Stimulated activated naive CD8-positive, alpha-beta T cell treated with anti-CD3 and anti-CD28 coated beads, Interleukin-15, amount 100 ng/mL, for 72 hours (primary cell): ENCODE measurements at regions not wholly inside any gene's neighbourhood (a gene's known extent, or its start where the extent isn't known, plus 50 kb on each side); places are given as distances from the start of the nearest gene placed in this dataset.
"Not testable (repeated sequence)": the region's sequence is repeated elsewhere in the genome, so short reads cannot be mapped to it uniquely, and the experiment has no call there.

Experiments
- ATAC-seq: fragments of 150-1000 bp; cut with Tn5 transposase; 2 replicates; pipeline ENCODE4 v1.10.0; 2021; ENCODE audit warnings: mild to moderate bottlenecking, moderate library complexity
- DNase-seq, 2 donors: peaks; one replicate each; pipeline ENCODE4 v3.0.0; 2021 to 2022
- H3K27ac Mint-ChIP-seq, 2 donors: one replicate each; pipeline ENCODE4 v1.8.0; 2022; ENCODE audit warnings: mild to moderate bottlenecking in 2 of 2, mixed read lengths in 2 of 2, moderate library complexity in 2 of 2
- H3K27me3 Mint-ChIP-seq: one replicate; pipeline ENCODE4 v1.8.0; 2022; ENCODE audit warnings: mixed read lengths
- H3K4me1 Mint-ChIP-seq: one replicate; pipeline ENCODE4 v1.8.0; 2022; ENCODE audit warnings: mild to moderate bottlenecking, mixed read lengths
- H3K4me3 Mint-ChIP-seq, 2 donors: one replicate each; pipeline ENCODE4 v1.8.0; 2022; ENCODE audit warnings: mild to moderate bottlenecking in 2 of 2, mixed read lengths in 2 of 2, moderate library complexity in 1 of 2
- H3K9me3 Mint-ChIP-seq, 2 donors: one replicate each; pipeline ENCODE4 v1.8.0; 2022; ENCODE audit warnings: mixed read lengths in 2 of 2

DNA sequence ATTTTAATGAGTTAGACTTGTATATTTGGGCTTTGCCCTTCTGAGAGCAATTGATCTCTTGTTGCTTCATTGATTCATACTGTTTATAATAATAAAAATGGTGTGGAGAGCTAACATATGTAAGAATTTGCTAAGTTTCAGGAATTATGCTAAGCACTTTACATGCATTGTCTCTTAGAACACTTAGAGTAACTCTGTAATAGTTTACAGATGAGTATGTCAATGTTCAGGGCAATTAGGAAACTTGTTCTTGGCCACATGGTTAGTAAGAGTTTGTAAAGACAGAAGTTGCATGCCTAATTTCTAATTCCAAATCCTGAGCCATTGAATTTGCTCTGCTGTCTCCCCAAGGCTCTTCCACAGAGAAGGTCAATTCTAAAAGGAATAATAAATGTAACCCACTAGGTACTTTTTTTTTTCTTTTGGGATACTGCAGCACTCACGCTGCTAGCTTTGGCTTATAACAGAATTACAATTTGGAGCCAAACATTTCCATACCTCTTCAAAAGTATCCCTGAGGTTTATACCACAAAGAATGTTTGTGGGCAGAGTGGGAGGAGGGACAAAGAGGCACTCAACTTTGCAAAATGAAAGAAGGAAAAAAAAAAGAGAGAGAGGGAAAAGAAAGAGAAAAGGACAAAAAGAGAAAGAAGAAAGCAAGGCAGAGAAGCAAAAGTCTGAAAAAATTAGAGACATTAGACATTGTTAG, 232.4 kb downstream of the CALCRL start:
- Mint-ChIP-seq H3K27ac (no peak overlapping the region), H3K9me3 (no peaks in the 10 kb centered on the region), H3K27me3 (no peaks in the 10 kb centered on the region), H3K4me3 (no peak overlapping the region), H3K4me1 (no peaks in the 10 kb centered on the region)
- ATAC-seq (no peak), DNase-seq (no peak)

DNA sequence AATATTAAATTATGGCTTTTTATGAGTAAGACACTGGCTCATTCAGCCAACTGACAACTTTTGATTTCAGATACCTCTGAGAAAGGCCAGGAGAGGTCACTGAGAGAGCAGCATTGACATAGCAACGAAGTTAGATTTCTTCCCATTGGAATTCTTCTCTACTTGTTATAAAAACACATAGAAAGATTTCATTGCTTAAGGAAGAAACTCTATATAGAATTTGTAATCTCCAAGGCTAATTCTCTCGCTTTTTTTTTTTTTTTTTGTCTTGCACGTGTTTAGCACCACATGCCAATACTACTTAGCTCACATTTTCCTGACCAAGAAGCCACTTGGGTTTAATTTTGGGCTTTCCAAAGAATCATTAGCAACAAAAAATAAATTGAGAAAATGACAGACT, 233.7 kb downstream of the CALCRL start:
- H3K27me3 Mint-ChIP-seq, result no peaks in the 10 kb centered on the region
- no peak overlapping the region for H3K4me3 Mint-ChIP-seq
- DNase-seq (no peak), ATAC-seq (no peak)
- no peaks in the 10 kb centered on the region for H3K9me3 Mint-ChIP-seq
- no peak overlapping the region for H3K27ac Mint-ChIP-seq
- H3K4me1 Mint-ChIP-seq, result no peaks in the 10 kb centered on the region

DNA sequence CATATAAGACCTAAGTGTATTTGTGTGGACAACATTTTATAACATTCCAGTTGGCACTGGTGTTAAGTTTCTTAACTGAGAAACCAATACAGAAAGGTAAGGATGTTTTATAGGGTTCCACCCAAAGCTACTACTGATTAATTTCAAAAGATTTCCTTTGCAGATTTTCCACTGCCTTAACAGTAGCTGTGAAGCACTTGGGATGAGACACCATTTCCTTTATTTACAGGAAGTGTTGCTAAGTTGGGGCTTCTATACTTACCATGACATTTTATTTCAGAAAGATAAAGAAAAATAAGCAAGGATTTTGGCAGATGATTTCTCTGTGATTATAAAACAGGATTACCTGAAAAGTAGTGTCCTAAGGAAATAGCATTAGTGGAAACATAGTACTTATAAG, 234.3 kb downstream of the CALCRL start:
- no peaks in the 10 kb centered on the region for H3K9me3 Mint-ChIP-seq
- H3K27ac Mint-ChIP-seq, result no peak overlapping the region
- ATAC-seq (no peak), DNase-seq (no peak)
- H3K4me1 Mint-ChIP-seq, result no peaks in the 10 kb centered on the region
- H3K4me3 Mint-ChIP-seq, result no peak overlapping the region
- no peaks in the 10 kb centered on the region for H3K27me3 Mint-ChIP-seq

DNA sequence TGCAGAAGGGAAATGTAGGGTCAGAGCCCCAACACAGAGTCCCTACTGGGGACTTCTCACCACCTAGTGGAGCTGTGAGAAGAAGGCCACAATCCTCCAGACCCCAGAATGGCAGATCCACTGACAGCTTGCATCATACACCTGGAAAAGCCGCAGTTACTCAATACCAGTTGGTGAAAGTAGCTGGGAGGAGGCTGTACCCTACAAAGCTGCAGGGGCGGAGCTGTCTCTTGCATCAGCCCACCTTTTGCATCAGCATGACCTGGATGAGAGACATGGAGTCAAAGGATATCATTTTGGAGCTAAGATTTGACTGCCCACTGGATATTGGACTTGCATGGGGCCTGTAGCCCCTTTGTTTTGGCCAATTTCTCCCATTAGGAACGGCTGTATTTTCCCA, 237.3 kb downstream of the CALCRL start:
- no peaks in the 10 kb centered on the region for H3K4me1 Mint-ChIP-seq
- no peaks in the 10 kb centered on the region for H3K27me3 Mint-ChIP-seq
- peak overlapping the region in 1 of 2 donors; percentile 9 for H3K27ac Mint-ChIP-seq
- H3K9me3 Mint-ChIP-seq, result no peaks in the 10 kb centered on the region
- H3K4me3 Mint-ChIP-seq, result no peak overlapping the region
- DNase-seq (no peak), ATAC-seq (no peak)

DNA sequence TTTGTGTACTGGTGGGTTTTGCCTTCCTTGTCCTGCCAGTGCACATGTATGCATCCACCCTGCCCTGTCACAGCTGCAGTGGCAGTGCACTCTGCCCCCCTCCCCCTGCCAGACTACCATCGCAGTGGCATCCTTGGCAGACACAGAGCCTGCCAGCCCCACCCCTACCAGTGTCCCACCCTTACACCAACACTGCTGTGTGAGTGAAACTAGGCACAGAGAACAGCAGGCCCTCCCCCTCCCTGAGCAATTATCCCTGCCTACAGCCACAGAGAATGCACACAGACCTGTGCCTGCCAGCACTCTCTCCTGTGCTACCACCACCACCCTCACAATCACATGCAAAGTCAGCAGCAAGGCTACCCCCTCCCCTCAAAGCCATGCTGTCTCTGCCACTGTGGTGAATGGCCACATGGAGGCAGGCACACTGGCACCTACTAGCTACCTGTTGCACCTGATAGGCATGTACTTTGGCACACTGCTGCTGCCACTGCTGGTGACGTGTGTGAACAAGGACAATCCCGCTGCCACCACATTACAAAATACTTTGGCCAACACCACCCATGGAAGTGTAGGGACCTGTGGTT, 239.8 kb downstream of the CALCRL start:
- ATAC-seq (peak; percentile 39), DNase-seq (no peak)
- no peaks in the 10 kb centered on the region for H3K27me3 Mint-ChIP-seq
- H3K4me3 Mint-ChIP-seq, result no peak overlapping the region
- H3K27ac Mint-ChIP-seq, result peak overlapping the region in 1 of 2 donors; percentile 36
- no peaks in the 10 kb centered on the region for H3K4me1 Mint-ChIP-seq
- no peaks in the 10 kb centered on the region for H3K9me3 Mint-ChIP-seq

DNA sequence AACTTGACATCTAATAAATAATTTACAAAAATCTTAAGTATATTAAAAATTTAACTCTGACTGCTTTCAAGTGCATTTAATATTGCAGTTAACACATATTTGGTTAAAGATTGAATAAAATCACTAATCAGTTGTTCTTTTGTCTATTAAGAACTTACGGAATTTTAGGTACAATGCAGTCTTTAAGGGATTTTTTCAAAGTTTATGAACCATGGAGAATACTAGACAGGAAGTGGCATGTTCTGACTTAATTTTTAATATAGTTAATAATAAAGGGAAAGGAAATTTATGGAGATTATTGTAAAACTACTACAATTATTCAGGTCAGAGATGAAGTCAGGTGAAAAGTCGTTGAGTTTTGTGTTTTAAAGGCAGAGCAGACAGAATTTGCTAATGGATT, 240.9 kb downstream of the CALCRL start:
- Mint-ChIP-seq H3K27me3 (no peaks in the 10 kb centered on the region), H3K9me3 (no peaks in the 10 kb centered on the region)
- no peak for DNase-seq

DNA sequence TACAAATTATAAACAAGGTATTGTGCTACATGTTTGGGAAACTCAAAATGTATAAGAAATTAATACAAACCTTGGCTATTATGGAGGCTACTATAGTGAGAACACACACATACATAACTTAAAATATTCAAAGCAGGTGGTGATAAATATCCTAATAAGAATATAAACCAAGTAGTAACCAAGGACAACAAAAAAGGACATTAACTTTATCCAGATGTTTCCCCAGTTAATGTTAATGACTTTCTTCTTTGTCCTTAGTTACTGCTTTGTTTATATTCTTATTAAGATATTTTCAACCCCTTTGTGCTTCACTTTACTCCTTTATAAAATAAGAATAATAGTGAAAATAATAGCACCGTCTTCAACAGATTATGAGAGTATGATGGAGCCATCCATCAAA, 241.6 kb downstream of the CALCRL start:
- no peak for ATAC-seq
- no peak overlapping the region for H3K27ac Mint-ChIP-seq
- H3K27me3 Mint-ChIP-seq, result no peaks in the 10 kb centered on the region

More for the DNA sequence above, 240.9 kb downstream of the CALCRL start:
- ATAC-seq, result no peak
- Mint-ChIP-seq H3K4me3 (no peak overlapping the region), H3K4me1 (no peaks in the 10 kb centered on the region), H3K27ac (no peak overlapping the region)

DNA sequence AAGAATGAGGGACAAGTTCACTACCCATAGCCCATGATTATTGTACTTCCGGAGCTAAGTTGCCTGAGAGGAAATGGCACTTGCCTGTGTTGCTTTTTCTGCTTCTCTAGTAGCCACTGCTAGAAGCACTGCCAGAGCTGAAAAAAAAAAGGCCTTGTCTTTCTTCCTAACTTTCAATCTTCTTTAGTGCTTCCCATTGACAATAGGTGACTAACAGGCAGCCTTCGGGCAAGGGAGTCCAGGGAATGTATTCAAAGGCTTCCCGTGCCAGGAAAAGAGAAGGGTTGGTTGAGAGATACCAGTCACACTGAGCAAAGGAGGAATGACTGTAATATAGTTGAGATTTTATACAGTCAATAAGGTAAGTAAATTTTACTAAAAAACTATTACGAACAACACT, 242.0 kb downstream of the CALCRL start:
- H3K9me3 Mint-ChIP-seq, result no peaks in the 10 kb centered on the region
- ATAC-seq, result no peak
- no peak overlapping the region for H3K4me3 Mint-ChIP-seq
- H3K27me3 Mint-ChIP-seq, result no peaks in the 10 kb centered on the region
- no peaks in the 10 kb centered on the region for H3K4me1 Mint-ChIP-seq
- DNase-seq, result no peak
- H3K27ac Mint-ChIP-seq, result no peak overlapping the region

More for the DNA sequence above, 241.6 kb downstream of the CALCRL start:
- DNase-seq, result no peak
- no peak overlapping the region for H3K4me3 Mint-ChIP-seq
- no peaks in the 10 kb centered on the region for H3K4me1 Mint-ChIP-seq
- no peaks in the 10 kb centered on the region for H3K9me3 Mint-ChIP-seq

DNA sequence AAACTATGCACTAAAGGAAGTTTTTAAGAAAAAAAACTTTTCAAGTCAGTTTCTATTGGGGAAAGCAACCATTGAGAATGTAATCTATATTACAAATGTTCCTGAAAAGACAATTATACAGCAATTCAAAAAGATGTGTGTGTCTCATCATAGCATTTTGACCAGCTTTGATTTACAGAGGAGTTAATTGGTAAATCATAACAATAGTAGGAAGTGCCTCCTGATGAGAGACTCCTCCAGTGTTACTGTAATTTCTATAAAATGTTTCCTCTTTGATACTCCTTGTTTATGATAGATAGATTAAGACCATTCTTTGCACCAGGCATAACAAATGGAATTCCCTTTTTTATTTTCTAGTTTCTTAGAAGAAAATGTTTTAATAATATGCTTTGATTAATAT, 249.9 kb downstream of the CALCRL start:
- H3K9me3 Mint-ChIP-seq, result peaks cover 0 to 8% of the 10 kb centered on the region in 2 donors
- H3K27me3 Mint-ChIP-seq, result no peaks in the 10 kb centered on the region

DNA sequence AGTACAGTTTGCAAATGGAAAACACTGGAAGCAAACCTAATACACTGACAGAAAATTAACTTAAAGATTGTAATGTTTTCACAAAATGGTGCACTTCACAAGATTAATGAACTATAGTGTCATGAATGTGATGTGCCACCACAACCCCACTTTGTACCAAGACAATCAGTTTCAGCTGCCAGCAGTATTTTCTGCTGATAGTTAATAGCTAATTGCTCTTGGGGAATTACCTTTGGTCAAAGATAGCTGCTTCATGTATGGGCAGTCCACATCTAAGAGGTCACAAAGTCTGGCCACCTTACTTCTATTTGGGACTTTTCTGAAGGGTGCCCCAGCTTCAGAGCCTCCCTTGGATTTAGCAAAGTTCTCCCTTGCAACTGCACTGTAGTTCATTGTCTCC, 254.0 kb downstream of the CALCRL start:
- no peak for DNase-seq
- ATAC-seq, result no peak
- H3K27me3 Mint-ChIP-seq, result no peaks in the 10 kb centered on the region
- no peak overlapping the region for H3K27ac Mint-ChIP-seq
- no peaks in the 10 kb centered on the region for H3K4me1 Mint-ChIP-seq
- no peak overlapping the region for H3K4me3 Mint-ChIP-seq
- H3K9me3 Mint-ChIP-seq, result no peaks in the 10 kb centered on the region

More for the DNA sequence above, 249.9 kb downstream of the CALCRL start:
- Mint-ChIP-seq H3K27ac (no peak overlapping the region), H3K4me1 (no peaks in the 10 kb centered on the region), H3K4me3 (no peak overlapping the region)
- no peak for ATAC-seq
- DNase-seq, result no peak

DNA sequence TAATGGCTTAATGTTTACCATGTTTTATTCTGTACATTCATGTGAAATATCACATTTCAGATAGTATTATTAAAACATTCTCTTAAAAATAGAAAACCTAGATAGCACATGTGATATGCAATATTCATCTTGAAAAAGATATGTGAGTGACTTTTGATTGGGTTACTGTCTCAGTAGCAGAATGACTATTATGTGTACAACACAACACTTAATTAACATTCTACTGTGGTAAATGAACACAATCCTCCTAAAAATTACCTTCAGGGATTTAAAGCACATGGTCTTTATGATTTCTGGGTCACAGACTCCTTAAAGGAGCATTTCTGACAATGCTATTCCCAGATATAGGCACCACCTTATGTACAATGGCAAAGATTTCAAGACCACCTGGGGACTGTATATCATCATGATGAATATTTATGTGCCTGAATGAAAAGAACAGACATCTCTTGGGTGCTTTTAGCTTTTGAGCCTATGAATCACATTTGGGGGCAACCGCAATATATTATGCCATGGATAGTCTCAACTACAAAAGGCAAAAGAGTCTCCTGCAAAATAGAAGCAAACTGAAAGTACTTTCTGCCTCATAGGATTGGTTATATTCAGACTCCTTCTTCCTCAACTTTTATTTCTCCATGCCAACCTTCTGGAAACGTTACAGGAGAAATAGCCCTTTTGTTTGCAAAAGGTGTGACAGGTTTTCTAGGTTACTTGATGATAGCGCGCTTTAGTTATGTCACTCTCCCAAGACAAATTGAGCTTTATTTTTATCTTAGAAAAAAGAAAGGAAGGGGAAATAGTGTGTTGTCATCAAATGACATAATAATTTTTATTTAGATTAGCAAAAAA, 259.0 kb downstream of the CALCRL start:
- H3K9me3 Mint-ChIP-seq, result no peaks in the 10 kb centered on the region
- no peak overlapping the region for H3K4me3 Mint-ChIP-seq
- no peaks in the 10 kb centered on the region for H3K27me3 Mint-ChIP-seq
- no peak overlapping the region for H3K27ac Mint-ChIP-seq
- no peaks in the 10 kb centered on the region for H3K4me1 Mint-ChIP-seq
- DNase-seq (no peak), ATAC-seq (no peak)

DNA sequence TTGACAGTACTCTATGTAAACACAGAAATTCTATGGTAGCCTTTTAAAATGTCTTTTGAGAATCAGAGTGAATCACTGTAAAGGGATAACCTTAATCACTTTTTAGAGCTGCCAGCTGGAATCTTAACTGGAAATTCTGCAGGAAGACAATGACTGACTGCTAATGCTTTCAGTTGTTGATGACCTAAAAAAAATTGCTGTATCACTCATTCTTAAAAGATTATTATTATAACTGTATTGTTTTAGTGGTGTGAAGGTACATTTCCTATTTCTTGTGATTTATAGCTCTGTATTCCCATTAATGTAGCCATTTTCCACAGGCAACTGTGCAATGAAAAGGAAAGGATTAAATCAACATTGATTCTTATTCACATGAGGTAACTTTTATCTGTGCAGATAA, 260.5 kb downstream of the CALCRL start:
- Mint-ChIP-seq H3K9me3 (no peaks in the 10 kb centered on the region), H3K4me1 (no peaks in the 10 kb centered on the region), H3K27ac (no peak overlapping the region), H3K4me3 (no peak overlapping the region), H3K27me3 (no peaks in the 10 kb centered on the region)
- DNase-seq, result no peak
- no peak for ATAC-seq

DNA sequence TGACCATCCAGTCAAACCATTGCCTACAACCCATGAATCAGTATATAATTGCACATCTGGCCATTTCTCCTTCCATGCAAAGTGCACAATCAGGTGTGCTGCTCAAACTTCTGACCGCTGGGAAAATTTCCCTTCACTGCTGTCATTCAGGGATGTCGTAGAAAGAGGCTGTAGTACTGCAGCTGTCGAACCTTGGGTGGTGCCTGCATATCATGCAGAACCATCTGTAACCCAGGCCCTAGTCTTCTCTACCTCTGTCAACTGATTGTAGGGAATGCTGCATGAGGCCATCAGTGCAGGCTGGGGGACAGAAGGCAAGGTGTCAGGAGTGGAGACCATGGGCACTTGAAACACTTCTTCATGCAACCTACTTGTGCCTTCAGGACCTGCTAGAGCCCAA, 267.5 kb downstream of the CALCRL start:
- ATAC-seq (no peak), DNase-seq (no peak)
- Mint-ChIP-seq H3K9me3 (peaks cover 4 to 7% of the 10 kb centered on the region in 2 donors), H3K4me3 (no peak overlapping the region), H3K27me3 (no peaks in the 10 kb centered on the region), H3K4me1 (no peaks in the 10 kb centered on the region), H3K27ac (no peak overlapping the region)

DNA sequence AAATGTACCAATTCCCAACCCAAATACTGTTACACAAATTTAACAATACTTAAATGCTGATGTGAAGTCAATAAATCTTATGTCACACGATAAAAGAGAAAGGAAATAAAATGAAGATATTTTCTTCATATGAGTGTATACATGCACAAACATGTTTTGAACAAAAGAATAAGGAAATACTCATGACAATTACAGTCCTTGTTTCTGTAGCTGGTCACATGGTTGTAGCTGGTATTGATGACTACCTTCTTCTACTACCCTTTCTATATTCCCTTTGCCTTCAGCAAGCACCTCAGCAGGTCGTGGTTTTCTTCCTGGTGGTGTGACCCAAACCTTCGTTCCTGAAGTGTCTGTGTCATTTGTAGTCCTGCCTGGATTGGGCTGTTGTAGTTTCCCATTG, 269.2 kb downstream of the CALCRL start:
- H3K4me1 Mint-ChIP-seq, H3K4me3 Mint-ChIP-seq, ATAC-seq, H3K27ac Mint-ChIP-seq, H3K9me3 Mint-ChIP-seq, DNase-seq, H3K27me3 Mint-ChIP-seq: not testable (repeated sequence)

DNA sequence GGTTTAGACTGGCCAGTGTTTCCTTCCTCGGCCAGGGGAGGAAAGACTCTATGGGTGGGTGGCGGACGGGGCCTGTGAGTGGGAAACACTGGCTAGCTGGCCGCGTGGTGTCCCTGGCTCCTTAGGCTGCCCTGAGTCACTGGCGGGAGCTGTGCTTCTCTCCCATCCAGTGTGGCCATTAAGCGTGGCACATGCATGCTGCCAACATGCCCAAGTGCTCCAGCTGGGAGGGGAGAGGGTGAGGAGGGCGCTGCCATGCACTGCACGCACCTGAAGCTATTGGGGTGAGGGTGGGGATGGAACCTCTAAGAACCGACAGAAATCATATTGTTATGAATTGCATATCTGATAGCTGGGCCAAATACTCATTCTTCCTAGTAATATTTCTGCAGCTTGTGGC, 270.8 kb downstream of the CALCRL start:
- no peak overlapping the region for H3K4me3 Mint-ChIP-seq
- no peak overlapping the region for H3K27ac Mint-ChIP-seq
- peaks cover 4 to 7% of the 10 kb centered on the region in 2 donors for H3K9me3 Mint-ChIP-seq
- DNase-seq (no peak), ATAC-seq (no peak)
- no peaks in the 10 kb centered on the region for H3K27me3 Mint-ChIP-seq
- H3K4me1 Mint-ChIP-seq, result no peaks in the 10 kb centered on the region

DNA sequence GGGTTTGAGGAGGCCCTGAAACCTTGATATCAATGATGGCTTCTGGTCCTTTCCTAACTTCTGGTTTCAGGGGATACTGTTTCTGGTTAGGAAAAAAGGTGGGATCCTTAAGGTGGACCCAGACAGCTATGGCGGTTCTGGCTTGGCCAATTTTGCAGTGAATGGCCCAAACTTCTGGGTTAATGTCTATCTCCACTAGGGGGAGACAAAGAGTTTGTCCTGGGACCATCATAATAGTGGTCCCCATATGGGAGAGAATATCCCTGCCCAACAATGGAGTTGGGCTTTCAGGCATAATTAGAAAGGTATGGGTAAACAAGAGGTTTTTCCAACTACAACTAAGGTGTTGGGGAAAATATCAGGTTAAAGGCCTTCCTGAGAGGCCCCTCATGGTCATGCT, 273.5 kb downstream of the CALCRL start:
- no peak for ATAC-seq
- Mint-ChIP-seq H3K4me1 (no peaks in the 10 kb centered on the region), H3K4me3 (no peak overlapping the region), H3K27me3 (no peaks in the 10 kb centered on the region), H3K9me3 (peaks cover 0 to 4% of the 10 kb centered on the region in 2 donors), H3K27ac (no peak overlapping the region)
- DNase-seq, result no peak
